Lung (tissue), 11 donors: ENCODE measurements at regions not wholly inside any gene's neighbourhood (a gene's known extent, or its start where the extent isn't known, plus 50 kb on each side); places are given as distances from the start of the nearest gene placed in this dataset.

ENCODE experiments used
- ATAC-seq: fragments of 200-7000 bp; cut with Tn5 transposase; one replicate; pipeline ENCODE4 v1.9.1; 2020; ENCODE audit warnings: moderate number of reproducible peaks; ENCODE audit not compliant: insufficient read depth, low FRiP score
- DNase-seq, 3 donors: peaks; one replicate each; pipeline ENCODE4 v3.0.0-alpha.2; 2013 to 2017
- H3K27ac ChIP-seq, 2 donors: one replicate each; pipeline ENCODE4 v1.5.1; 2013; ENCODE audit warnings: mild to moderate bottlenecking in 2 of 2, moderate library complexity in 2 of 2, control low read depth in 1 of 2, inconsistent platforms in 1 of 2, low read depth in 1 of 2, low read length in 1 of 2
- H3K27me3 ChIP-seq, 3 donors: one replicate each; pipeline ENCODE4 v1.5.1; 2013; ENCODE audit warnings: low read length in 2 of 3; ENCODE audit not compliant: control insufficient read depth in 3 of 3, insufficient read depth in 3 of 3
- H3K36me3 ChIP-seq, 4 donors: one replicate each; pipeline ENCODE4 v1.5.1; 2013; ENCODE audit warnings: low read length in 4 of 4, mild to moderate bottlenecking in 1 of 4, moderate library complexity in 1 of 4; ENCODE audit not compliant: control insufficient read depth in 4 of 4, insufficient read depth in 4 of 4
- H3K4me1 ChIP-seq, 5 donors: one replicate each; pipeline ENCODE4 v1.5.1; 2013; ENCODE audit warnings: low read length in 5 of 5, mild to moderate bottlenecking in 2 of 5, moderate library complexity in 1 of 5; ENCODE audit not compliant: control insufficient read depth in 5 of 5, insufficient read depth in 5 of 5
- H3K4me3 ChIP-seq: one replicate; pipeline ENCODE4 v1.5.1; 2013; ENCODE audit warnings: mild to moderate bottlenecking, control low read depth, moderate library complexity
- H3K9ac ChIP-seq, 2 donors: one replicate each; pipeline ENCODE4 v1.5.1; 2013; ENCODE audit warnings: low read length in 2 of 2, control low read depth in 1 of 2; ENCODE audit not compliant: insufficient read depth in 1 of 2
- H3K9me3 ChIP-seq, 4 donors: one replicate each; pipeline ENCODE4 v1.5.1; 2013; ENCODE audit warnings: low read length in 3 of 4, mild to moderate bottlenecking in 1 of 4, moderate library complexity in 1 of 4; ENCODE audit not compliant: control insufficient read depth in 4 of 4, insufficient read depth in 3 of 4
- CTCF ChIP-seq: IDR thresholded peaks from 2 replicates; pipeline ENCODE4 v1.5.1; 2012; ENCODE audit warnings: mild to moderate bottlenecking; ENCODE audit errors: control extremely low read depth, extremely low read depth
- WGBS, 2 donors: extraction: QIAGEN DNeasy Blood & Tissue Kit; methylation state at CpG; one replicate each; pipeline ENCODE4 v1.1.7; 2013; 5-methylcytosine and 5-hydroxymethylcytosine counted together
- donor health status: control.
- donor health status: control.
- donor health status: Bipolar disorder and iron deficiency.
- donor health status: healthy.
- donor health status: DM: yes; HTN: yes; CAD: no.

GRCh38 chr12:93065896-93066295, 136.8 kb upstream of the EEA1 start:
- H3K36me3 ChIP-seq = no peaks in the 10 kb centered on the region
- TF ChIP-seq CTCF = no peak
- peaks cover 4 to 15% (median 8%) of the 10 kb centered on the region in 5 donors for H3K4me1 ChIP-seq
- H3K9ac ChIP-seq = no peak overlapping the region
- no peak overlapping the region for H3K4me3 ChIP-seq
- DNase-seq (no peak), ATAC-seq (no peak)
- WGBS, 2 donors = 91 to 95% methylated on average over 3 of the region's 3 CpGs
- H3K27me3 ChIP-seq = no peaks in the 10 kb centered on the region
- peaks cover 0 to 5% (median 2%) of the 10 kb centered on the region in 4 donors for H3K9me3 ChIP-seq
- no peak overlapping the region for H3K27ac ChIP-seq

- Histone ChIP-seq H3K4me1 (peaks cover 0 to 2% (median 0%) of the 10 kb centered on the region in 5 donors), H3K9me3 (peaks cover 0 to 4% (median 0%) of the 10 kb centered on the region in 4 donors), H3K9ac (no peak overlapping the region), H3K27ac (no peak overlapping the region), H3K36me3 (no peaks in the 10 kb centered on the region), H3K27me3 (no peaks in the 10 kb centered on the region), H3K4me3 (no peak overlapping the region)
- ATAC-seq (no peak), DNase-seq (no peak)
- TF ChIP-seq CTCF = no peak
- WGBS, 2 donors = 64 to 76% methylated on average over 4 of the region's 4 CpGs
Measured at GRCh38 chr12:93072340-93072739, 143.2 kb upstream of the EEA1 start.

DNA sequence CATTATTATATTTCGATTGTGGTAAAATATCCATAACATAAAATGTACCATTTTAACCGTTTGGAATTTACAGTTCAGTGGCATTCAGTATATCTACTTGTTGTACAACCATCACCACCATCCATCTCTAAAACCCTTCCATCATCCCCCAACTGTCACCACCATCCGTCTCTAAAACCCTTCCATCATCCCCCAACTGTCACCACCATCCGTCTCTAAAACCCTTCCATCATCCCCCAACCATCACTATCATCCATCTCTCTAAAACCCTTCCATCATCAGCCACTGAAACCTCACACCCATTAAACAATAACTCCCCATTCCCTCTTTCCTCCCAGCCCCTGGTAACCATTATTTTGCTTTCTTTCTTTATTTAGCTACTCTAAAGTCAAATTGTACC, 144.2 kb upstream of the EEA1 start:
- WGBS, 2 donors = 86 to 91% methylated on average over 4 of the region's 4 CpGs
- H3K9me3 ChIP-seq = peaks cover 0 to 4% (median 0%) of the 10 kb centered on the region in 4 donors
- DNase-seq (no peak), ATAC-seq (no peak)
- H3K36me3 ChIP-seq = no peaks in the 10 kb centered on the region
- no peaks in the 10 kb centered on the region for H3K27me3 ChIP-seq
- H3K4me1 ChIP-seq = peaks cover 0 to 2% (median 0%) of the 10 kb centered on the region in 5 donors
- H3K27ac ChIP-seq = no peak overlapping the region
- H3K9ac ChIP-seq = no peak overlapping the region
- no peak overlapping the region for H3K4me3 ChIP-seq
- TF ChIP-seq CTCF = no peak

GRCh38 chr12:93078059-93078458, 149.0 kb upstream of the EEA1 start:
- Histone ChIP-seq H3K9ac (no peak overlapping the region), H3K9me3 (no peaks in the 10 kb centered on the region), H3K27ac (no peak overlapping the region), H3K27me3 (no peaks in the 10 kb centered on the region), H3K36me3 (no peaks in the 10 kb centered on the region), H3K4me1 (peaks cover 0 to 2% (median 0%) of the 10 kb centered on the region in 5 donors), H3K4me3 (no peak overlapping the region)
- no peak for ATAC-seq
- no peak for TF ChIP-seq CTCF
- DNase-seq = no peak
- WGBS, 2 donors = 72 to 83% methylated on average over 1 of the region's 1 CpG
